Keratinocyte (primary cell): ENCODE measurements at regions not wholly inside any gene's neighbourhood (a gene's known extent, or its start where the extent isn't known, plus 50 kb on each side); places are given as distances from the start of the nearest gene placed in this dataset.

ENCODE experiments used
- DNase-seq: peaks from one replicate; pipeline ENCODE4 v3.0.0-alpha.2; 2011; ENCODE audit warnings: low read depth, missing footprints, low spot score
- FAIRE-seq: peaks from 2 replicates; lab custom pipeline; 2011; peaks lifted over from hg19 to GRCh38; lab: Jason Lieb, UNC
- H2AFZ ChIP-seq: 2 replicates; pipeline ENCODE4 v1.6.0; 2012; ENCODE audit warnings: low read length, control low read depth, inconsistent platforms; ENCODE audit not compliant: control insufficient read depth
- H3K27ac ChIP-seq: 2 replicates; pipeline ENCODE4 v1.5.1; 2011; ENCODE audit warnings: low read length; ENCODE audit not compliant: control insufficient read depth, insufficient read depth
- H3K27me3 ChIP-seq: 3 replicates; pipeline ENCODE4 v1.6.0; 2011; ENCODE audit warnings: low read length; ENCODE audit not compliant: control insufficient read depth, insufficient read depth; ENCODE audit errors: extremely low read depth
- H3K36me3 ChIP-seq, 2 experiments: 2 replicates in 1 of 2; 3 replicates in 1 of 2; pipeline ENCODE4 v1.5.1; 2011; ENCODE audit warnings: low read length in 2 of 2, mild to moderate bottlenecking in 1 of 2; ENCODE audit not compliant: control insufficient read depth in 2 of 2, insufficient read depth in 2 of 2; ENCODE audit errors: extremely low read depth in 1 of 2
- H3K4me1 ChIP-seq: 3 replicates; pipeline ENCODE4 v1.5.1; 2011; ENCODE audit warnings: low read length; ENCODE audit not compliant: control insufficient read depth, insufficient read depth; ENCODE audit errors: extremely low read depth
- H3K4me2 ChIP-seq: 3 replicates; pipeline ENCODE4 v1.6.0; 2011; ENCODE audit warnings: low read depth, low read length; ENCODE audit not compliant: control insufficient read depth, insufficient read depth; ENCODE audit errors: extremely low read depth
- H3K4me3 ChIP-seq, 3 experiments: fragments of 200-600 bp in 1 of 3; sonication (generic) in 1 of 3; 2 replicates in 2 of 3; 3 replicates in 1 of 3; pipeline ENCODE4 v1.5.1; 2011 to 2016; ENCODE audit warnings: low read length in 3 of 3, mild to moderate bottlenecking in 3 of 3, control low read depth in 2 of 3, inconsistent platforms in 1 of 3, low read depth in 1 of 3, mixed read lengths in 1 of 3, mixed run types in 1 of 3, moderate library complexity in 1 of 3; ENCODE audit not compliant: control insufficient read depth in 2 of 3, insufficient read depth in 2 of 3; ENCODE audit errors: extremely low read depth in 1 of 3
- H3K79me2 ChIP-seq: 2 replicates; pipeline ENCODE4 v1.6.0; 2012; ENCODE audit warnings: low read length; ENCODE audit not compliant: control insufficient read depth, insufficient read depth
- H3K9ac ChIP-seq: 3 replicates; pipeline ENCODE4 v1.6.0; 2011; ENCODE audit warnings: low read length; ENCODE audit not compliant: control insufficient read depth, insufficient read depth; ENCODE audit errors: extremely low read depth
- H3K9me1 ChIP-seq: 3 replicates; pipeline ENCODE4 v1.6.0; 2011; ENCODE audit warnings: low read length; ENCODE audit not compliant: control insufficient read depth, insufficient read depth; ENCODE audit errors: extremely low read depth
- H3K9me3 ChIP-seq: 2 replicates; pipeline ENCODE4 v1.5.1; 2012; ENCODE audit warnings: low read depth, low read length; ENCODE audit not compliant: control insufficient read depth
- H4K20me1 ChIP-seq: 3 replicates; pipeline ENCODE4 v1.6.0; 2011; ENCODE audit warnings: low read length; ENCODE audit not compliant: control insufficient read depth, insufficient read depth; ENCODE audit errors: extremely low read depth
- CTCF ChIP-seq, 3 experiments: IDR thresholded peaks in 1 of 3; conservative IDR thresholded peaks in 1 of 3; optimal IDR thresholded peaks in 1 of 3; 2 replicates in 2 of 3; 3 replicates in 1 of 3; pipeline versions ENCODE3 to v1.5.1; 2011; ENCODE audit warnings: low read length in 3 of 3, mild to moderate bottlenecking in 3 of 3, moderate library complexity in 2 of 3, control low read depth in 1 of 3, inconsistent platforms in 1 of 3; ENCODE audit not compliant: insufficient read depth in 2 of 3; ENCODE audit errors: extremely low read depth in 1 of 3
- EZH2 ChIP-seq: IDR thresholded peaks from one replicate; pipeline ENCODE4 v1.6.1; 2012; ENCODE audit warnings: inconsistent platforms, mild to moderate bottlenecking, low read length, moderate library complexity
- dilution Hi-C: fragments of 300-500 bp; cut with MboI; formaldehyde crosslinking; loops from one replicate; pipeline ENCODE4 v1.7.0; 2020; ENCODE audit warnings: low sequenced_read_pairs; ENCODE audit not compliant: extremely low pct_ligation_motif_present

- H3K4me2 ChIP-seq: no peak overlapping the region
- H3K9ac ChIP-seq: no peak overlapping the region
- H4K20me1 ChIP-seq: no peaks in the 10 kb centered on the region
- dilution Hi-C loops: loop anchor here (25.0 kb wide), 1 partner anchor 111 kb away; the partner anchor contains the start of gene TMEM270
- no peak overlapping the region for H3K4me3 ChIP-seq
- H3K36me3 ChIP-seq: no peaks in the 10 kb centered on the region
- H2AFZ ChIP-seq: no peak overlapping the region
- H3K27ac ChIP-seq: no peak overlapping the region
- peaks cover 4% of the 10 kb centered on the region for H3K27me3 ChIP-seq
- no peaks in the 10 kb centered on the region for H3K9me1 ChIP-seq
- no peaks in the 10 kb centered on the region for H3K79me2 ChIP-seq
- DNase-seq (no peak), FAIRE-seq (no peak)
- no peaks in the 10 kb centered on the region for H3K4me1 ChIP-seq
- TF ChIP-seq EZH2 (no peak), CTCF (optimal IDR thresholded peaks at IDR 0.05 in 1 of 3, IDR thresholded peaks at IDR 0.05 in 1 of 3, conservative IDR thresholded peaks at IDR 0.05 in 1 of 3; ENCODE audit: extremely low read depth in 1 of 3, insufficient read depth in 2 of 3, low read length in 3 of 3) (no peak)
- H3K9me3 ChIP-seq: no peaks in the 10 kb centered on the region
These were observed 54.9 kb upstream of the ELN start for GRCh38 chr7:73973091-73973490.

- Histone ChIP-seq H3K9me1 (no peaks in the 10 kb centered on the region), H3K4me3 (no peak overlapping the region), H3K9ac (no peak overlapping the region), H3K9me3 (no peaks in the 10 kb centered on the region), H3K4me1 (no peaks in the 10 kb centered on the region), H3K27me3 (peaks cover 4% of the 10 kb centered on the region), H3K36me3 (no peaks in the 10 kb centered on the region), H2AFZ (no peak overlapping the region), H4K20me1 (no peaks in the 10 kb centered on the region), H3K27ac (no peak overlapping the region), H3K4me2 (no peak overlapping the region), H3K79me2 (no peaks in the 10 kb centered on the region)
- TF ChIP-seq CTCF (optimal IDR thresholded peaks at IDR 0.05 in 1 of 3, IDR thresholded peaks at IDR 0.05 in 1 of 3, conservative IDR thresholded peaks at IDR 0.05 in 1 of 3; ENCODE audit: extremely low read depth in 1 of 3, insufficient read depth in 2 of 3, low read length in 3 of 3): no peak
- no peak for TF ChIP-seq EZH2
- DNase-seq (no peak), FAIRE-seq (no peak)
- dilution Hi-C loops: loop anchor here (25.0 kb wide), 1 partner anchor 112 kb away; the partner anchor contains the start of gene TMEM270
These were observed 53.6 kb upstream of the ELN start for GRCh38 chr7:73974101-73974947.
